Ovary (tissue), 3 donors: ENCODE measurements at regions not wholly inside any gene's neighbourhood (a gene's known extent, or its start where the extent isn't known, plus 50 kb on each side); places are given as distances from the start of the nearest gene placed in this dataset.

ENCODE experiments used
- EP300 ChIP-seq: sonication (generic); formaldehyde crosslinking; IDR thresholded peaks from one replicate; pipeline ENCODE4 v1.6.1; 2017; ENCODE audit warnings: antibody characterized with exemption
- TF ChIP-seq, protein P1 (sequence below), 3 donors: fragments of 450-650 bp in 2 of 3; fragments of 200-600 bp in 1 of 3; IDR thresholded peaks; one replicate each; pipeline versions ENCODE4 v1.5.1 to v1.8.0; 2016 to 2022; ENCODE audit warnings: antibody characterized with exemption in 3 of 3, mild to moderate bottlenecking in 1 of 3
- donor health status: DM: no; HTN: no; CAD: no.

DNA sequence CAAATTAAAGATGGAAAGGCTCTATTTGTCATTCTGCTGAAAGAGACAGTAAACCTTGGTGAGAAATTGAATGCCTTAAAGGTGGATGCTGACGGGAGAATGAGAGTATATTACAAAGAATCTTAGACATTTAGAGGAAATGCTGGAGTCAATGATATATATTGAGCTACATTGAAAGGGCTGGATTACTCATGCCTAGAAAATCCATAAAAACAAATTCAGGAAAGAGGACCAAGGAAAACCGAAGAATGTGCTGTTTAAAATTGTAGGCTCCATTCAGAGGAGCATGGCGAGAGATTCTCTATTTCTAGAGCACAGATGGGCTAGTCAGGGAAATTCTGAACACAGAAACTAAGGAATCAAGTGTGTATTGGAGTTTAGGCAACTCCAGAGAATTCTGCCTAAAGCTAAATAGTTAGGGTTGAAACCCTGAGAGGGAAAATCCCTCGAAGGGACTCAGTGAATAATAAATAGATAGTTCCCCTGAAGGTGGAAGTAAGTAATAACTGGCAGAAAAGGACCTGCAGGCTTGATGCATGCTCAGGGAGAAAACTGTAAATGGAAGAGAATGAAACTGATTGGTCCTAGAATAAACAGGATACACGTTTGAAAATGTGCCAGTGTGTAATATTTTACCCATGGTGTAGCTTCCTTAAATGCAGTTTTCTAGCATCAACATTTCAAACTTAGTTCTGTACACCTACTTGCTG lies 1532.4 kb upstream of the TENM3 start:
- TF ChIP-seq, protein P1, sequence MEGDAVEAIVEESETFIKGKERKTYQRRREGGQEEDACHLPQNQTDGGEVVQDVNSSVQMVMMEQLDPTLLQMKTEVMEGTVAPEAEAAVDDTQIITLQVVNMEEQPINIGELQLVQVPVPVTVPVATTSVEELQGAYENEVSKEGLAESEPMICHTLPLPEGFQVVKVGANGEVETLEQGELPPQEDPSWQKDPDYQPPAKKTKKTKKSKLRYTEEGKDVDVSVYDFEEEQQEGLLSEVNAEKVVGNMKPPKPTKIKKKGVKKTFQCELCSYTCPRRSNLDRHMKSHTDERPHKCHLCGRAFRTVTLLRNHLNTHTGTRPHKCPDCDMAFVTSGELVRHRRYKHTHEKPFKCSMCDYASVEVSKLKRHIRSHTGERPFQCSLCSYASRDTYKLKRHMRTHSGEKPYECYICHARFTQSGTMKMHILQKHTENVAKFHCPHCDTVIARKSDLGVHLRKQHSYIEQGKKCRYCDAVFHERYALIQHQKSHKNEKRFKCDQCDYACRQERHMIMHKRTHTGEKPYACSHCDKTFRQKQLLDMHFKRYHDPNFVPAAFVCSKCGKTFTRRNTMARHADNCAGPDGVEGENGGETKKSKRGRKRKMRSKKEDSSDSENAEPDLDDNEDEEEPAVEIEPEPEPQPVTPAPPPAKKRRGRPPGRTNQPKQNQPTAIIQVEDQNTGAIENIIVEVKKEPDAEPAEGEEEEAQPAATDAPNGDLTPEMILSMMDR (IDR thresholded peaks at IDR 0.05) = no peak
- TF ChIP-seq EP300 = no peak
